Occipital lobe (tissue), 1 donor: ENCODE measurements at regions not wholly inside any gene's neighbourhood (a gene's known extent, or its start where the extent isn't known, plus 50 kb on each side); places are given as distances from the start of the nearest gene placed in this dataset.

Experiments used
- DNase-seq: peaks from one replicate; lab custom pipeline; 2025; lab: John Stamatoyannopoulos, UW

GRCh38 chr14:54343272-54344121 is 53.3 kb upstream of the CDKN3 start:
- DNase-seq = no peak

DNA sequence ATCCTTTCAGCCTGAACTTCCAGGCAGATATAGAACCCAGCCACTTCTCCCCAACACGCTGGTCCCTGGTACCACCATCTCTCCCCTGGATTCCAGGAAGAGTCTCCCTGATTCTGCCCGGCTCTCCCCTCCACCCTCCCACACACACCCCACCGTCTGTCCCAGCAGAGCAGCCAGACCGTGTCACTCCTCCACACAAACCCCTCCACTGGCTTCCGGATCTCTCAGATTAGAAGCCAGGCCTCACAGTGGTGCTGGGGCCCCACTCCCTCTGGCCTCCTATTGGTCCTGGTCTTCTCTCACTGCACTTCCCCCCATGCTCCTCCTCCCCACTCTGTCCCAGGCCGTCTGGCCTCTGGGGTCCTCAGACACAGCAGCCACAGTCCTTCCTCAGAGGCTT is 52.4 kb upstream of the CDKN3 start:
- DNase-seq = no peak

- no peak for DNase-seq
Observed at GRCh38 chr14:54346257-54346656, 50.5 kb upstream of the CDKN3 start.
